ENCODE measurements at regions not wholly inside any gene's neighbourhood (a gene's known extent, or its start where the extent isn't known, plus 50 kb on each side); places are given as distances from the start of the nearest gene placed in this dataset.

DNA sequence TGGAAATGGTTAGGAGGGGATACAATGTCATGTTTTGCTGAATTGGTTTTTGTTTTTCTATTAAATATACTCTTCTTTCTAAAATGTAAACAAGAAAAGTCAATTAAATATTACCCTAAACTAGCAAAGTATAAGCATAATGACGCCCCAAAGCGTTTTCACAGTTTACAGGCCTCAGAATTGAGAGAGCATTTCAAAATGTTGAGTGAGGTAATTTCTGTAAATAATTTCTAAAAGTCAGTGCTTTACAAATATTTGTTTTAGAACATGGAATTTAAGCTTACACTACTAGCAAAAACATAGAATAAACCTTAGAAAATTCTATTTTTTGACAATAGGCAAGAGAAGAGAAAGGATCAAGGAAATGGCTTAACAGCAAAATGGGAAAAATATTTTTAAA lies 958.4 kb upstream of the USP15 start (continued):
- TF ChIP-seq, protein P1, sequence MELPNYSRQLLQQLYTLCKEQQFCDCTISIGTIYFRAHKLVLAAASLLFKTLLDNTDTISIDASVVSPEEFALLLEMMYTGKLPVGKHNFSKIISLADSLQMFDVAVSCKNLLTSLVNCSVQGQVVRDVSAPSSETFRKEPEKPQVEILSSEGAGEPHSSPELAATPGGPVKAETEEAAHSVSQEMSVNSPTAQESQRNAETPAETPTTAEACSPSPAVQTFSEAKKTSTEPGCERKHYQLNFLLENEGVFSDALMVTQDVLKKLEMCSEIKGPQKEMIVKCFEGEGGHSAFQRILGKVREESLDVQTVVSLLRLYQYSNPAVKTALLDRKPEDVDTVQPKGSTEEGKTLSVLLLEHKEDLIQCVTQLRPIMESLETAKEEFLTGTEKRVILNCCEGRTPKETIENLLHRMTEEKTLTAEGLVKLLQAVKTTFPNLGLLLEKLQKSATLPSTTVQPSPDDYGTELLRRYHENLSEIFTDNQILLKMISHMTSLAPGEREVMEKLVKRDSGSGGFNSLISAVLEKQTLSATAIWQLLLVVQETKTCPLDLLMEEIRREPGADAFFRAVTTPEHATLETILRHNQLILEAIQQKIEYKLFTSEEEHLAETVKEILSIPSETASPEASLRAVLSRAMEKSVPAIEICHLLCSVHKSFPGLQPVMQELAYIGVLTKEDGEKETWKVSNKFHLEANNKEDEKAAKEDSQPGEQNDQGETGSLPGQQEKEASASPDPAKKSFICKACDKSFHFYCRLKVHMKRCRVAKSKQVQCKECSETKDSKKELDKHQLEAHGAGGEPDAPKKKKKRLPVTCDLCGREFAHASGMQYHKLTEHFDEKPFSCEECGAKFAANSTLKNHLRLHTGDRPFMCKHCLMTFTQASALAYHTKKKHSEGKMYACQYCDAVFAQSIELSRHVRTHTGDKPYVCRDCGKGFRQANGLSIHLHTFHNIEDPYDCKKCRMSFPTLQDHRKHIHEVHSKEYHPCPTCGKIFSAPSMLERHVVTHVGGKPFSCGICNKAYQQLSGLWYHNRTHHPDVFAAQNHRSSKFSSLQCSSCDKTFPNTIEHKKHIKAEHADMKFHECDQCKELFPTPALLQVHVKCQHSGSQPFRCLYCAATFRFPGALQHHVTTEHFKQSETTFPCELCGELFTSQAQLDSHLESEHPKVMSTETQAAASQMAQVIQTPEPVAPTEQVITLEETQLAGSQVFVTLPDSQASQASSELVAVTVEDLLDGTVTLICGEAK (IDR thresholded peaks at IDR 0.05), result no peak
- TF ChIP-seq, protein P1 (CRISPR knock-in tag; IDR thresholded peaks at IDR 0.05), result no peak
- TF ChIP-seq RBFOX2 (IDR thresholded peaks at IDR 0.05; ENCODE audit: low read depth, low read length), result no peak
- no peak for TF ChIP-seq HCFC1 (IDR thresholded peaks at IDR 0.05; ENCODE audit: low read depth, low read length)
- TF ChIP-seq ZNF212 (CRISPR knock-in tag; IDR thresholded peaks at IDR 0.05), result no peak
- no peak for TF ChIP-seq ZNF140 (CRISPR knock-in tag; IDR thresholded peaks at IDR 0.05)
- no peak for TF ChIP-seq RBM22 (IDR thresholded peaks at IDR 0.05; ENCODE audit: low read depth, low read length, poor library complexity, severe bottlenecking)
- TF ChIP-seq, protein P2, sequence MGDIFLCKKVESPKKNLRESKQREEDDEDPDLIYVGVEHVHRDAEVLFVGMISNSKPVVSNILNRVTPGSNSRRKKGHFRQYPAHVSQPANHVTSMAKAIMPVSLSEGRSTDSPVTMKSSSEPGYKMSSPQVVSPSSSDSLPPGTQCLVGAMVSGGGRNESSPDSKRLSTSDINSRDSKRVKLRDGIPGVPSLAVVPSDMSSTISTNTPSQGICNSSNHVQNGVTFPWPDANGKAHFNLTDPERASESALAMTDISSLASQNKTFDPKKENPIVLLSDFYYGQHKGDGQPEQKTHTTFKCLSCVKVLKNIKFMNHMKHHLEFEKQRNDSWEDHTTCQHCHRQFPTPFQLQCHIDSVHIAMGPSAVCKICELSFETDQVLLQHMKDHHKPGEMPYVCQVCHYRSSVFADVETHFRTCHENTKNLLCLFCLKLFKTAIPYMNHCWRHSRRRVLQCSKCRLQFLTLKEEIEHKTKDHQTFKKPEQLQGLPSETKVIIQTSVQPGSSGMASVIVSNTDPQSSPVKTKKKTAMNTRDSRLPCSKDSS (IDR thresholded peaks at IDR 0.05; ENCODE audit: low read depth, partially characterized antibody), result no peak
- TF ChIP-seq KLF10 (CRISPR knock-in tag; IDR thresholded peaks at IDR 0.05), result no peak

Measured in K562 (cell line).